Tongue (tissue), 1 donor: ENCODE measurements at regions not wholly inside any gene's neighbourhood (a gene's known extent, or its start where the extent isn't known, plus 50 kb on each side); places are given as distances from the start of the nearest gene placed in this dataset.
A peak's percentile ranks its signal among the peaks of the same experiment; 100 is the strongest.
"Not testable (repeated sequence)": the region's sequence is repeated elsewhere in the genome, so short reads cannot be mapped to it uniquely, and the experiment has no call there.

Source experiments
- DNase-seq: peaks from one replicate; pipeline ENCODE4 v3.0.0-alpha.2; 2015

DNA sequence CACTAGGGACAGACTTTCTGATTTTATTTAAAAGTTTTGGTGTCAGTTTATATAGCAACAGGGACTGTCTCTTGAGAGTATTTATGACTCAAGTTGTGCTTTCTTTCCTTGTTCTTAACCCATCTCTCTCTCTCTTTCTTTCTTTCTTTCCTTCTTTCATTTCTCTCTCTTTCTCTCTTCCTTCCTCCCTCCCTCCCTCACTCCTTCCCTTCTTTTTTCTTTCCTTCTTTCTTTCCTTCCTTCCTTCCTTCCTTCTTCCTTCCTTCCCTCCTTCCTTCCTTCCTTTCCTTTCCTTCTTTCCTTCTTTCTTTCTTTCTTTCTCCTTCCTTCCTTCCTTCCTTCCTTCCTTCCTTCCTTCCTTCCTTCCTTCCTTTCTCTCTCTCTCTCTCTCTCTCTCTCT, 77.8 kb upstream of the PODXL start:
- not testable (repeated sequence) for DNase-seq

DNA sequence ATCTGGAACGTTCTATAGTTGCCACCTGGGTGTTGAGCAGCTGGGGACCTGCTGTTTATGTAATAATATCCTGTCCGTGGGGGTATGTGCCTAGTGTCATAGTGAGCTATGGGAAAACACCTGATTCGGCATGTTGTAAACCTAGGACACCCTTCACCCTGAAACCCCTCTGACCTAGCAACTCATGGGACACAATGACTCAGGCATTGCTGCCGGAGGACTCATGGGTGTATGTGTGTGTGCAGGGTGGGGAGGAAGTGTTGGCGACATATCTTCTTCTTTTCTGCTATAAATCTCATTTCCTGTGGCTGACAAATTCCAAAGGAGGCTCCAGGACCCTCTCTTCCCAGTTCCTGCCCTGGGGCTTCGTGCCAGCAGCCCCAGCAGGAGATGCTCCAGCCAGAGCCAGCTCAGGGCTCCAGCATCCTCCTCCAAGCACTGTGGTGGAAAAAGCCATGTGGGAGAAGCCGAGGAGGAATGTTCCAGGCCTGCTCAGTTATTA, 77.0 kb upstream of the PODXL start:
- DNase-seq, result no peak

DNA sequence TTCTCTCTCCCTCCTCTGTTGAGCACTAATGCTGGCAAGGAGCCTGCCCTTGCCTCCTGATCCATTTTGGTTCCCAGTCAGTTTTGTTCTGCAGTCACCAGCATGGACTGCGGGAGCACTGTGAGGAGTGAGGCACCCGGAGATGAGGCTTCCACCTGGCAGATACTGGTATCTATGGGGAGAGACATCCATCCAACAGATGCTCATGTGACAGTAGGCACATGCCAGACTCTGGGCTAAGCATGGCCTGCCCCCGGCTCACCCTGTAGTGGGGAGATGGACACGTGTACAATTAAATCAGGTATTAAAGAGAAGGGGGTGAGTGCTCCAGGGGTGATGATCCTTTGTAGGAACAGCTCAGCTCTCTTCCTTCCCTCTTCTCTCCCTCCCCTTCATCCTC, 74.0 kb upstream of the PODXL start:
- DNase-seq, result no peak

DNA sequence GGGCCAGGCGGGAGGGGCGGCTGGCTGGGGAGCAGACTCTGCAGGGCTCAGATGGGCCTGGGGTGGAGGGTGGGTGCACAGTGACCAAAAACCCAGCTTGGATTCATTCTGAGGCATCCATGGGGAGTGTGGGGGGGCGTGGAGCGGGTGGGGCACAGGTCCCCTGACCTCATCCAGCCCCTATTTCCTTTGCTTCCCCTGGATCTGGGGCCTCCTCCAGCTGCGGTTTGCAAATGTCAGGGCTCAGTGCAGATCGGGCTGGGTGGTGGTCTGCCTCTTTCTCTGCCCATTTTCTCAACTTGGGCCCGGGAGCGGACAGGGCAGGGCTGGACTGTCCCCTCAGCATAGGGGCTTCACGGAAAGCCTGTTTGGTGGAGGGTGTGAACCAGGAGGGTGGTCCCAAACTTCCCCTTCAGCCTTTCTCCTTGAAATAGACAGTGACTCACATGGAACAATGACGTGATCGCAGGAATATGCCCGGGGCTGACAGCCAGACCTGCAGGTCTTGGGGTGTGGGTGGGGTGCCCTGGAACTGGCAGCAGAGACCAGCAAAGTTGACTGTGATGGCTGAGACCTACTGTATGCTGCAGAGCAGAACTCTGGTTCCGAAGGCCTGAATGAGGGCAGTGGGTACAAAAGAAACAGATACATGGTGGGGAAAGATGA, 72.9 kb upstream of the PODXL start:
- DNase-seq, result no peak

DNA sequence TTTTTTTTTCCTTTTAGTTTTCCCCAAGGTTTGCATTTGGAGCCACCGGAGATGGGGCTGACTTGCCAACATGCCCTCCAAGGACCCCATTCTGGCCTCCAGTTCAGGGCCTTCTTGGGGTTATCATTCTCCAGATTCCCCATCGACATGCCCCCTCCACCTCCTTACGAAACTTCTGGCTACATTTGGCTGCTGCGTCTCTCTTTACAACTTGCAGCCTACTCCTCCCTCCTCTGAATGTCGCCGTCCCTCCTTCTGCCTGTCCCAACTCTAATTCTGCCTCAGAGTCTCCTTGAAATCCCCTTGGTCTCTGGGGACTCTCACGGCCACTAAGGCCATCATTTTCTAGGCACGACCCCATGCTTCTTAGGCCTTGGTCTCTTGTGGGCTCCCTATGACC, 72.2 kb upstream of the PODXL start:
- DNase-seq, result no peak

GRCh38 chr7:131627735-131628190, 71.3 kb upstream of the PODXL start:
- DNase-seq, result no peak

GRCh38 chr7:131626643-131627042, 70.2 kb upstream of the PODXL start:
- DNase-seq, result no peak

GRCh38 chr7:131625817-131626372, 69.5 kb upstream of the PODXL start:
- DNase-seq, result no peak

- not testable (repeated sequence) for DNase-seq
Observed at GRCh38 chr7:131625345-131625744, 68.9 kb upstream of the PODXL start.

GRCh38 chr7:131624536-131624935, 68.1 kb upstream of the PODXL start:
- no peak for DNase-seq

GRCh38 chr7:131623154-131623553, 66.7 kb upstream of the PODXL start:
- no peak for DNase-seq

DNA sequence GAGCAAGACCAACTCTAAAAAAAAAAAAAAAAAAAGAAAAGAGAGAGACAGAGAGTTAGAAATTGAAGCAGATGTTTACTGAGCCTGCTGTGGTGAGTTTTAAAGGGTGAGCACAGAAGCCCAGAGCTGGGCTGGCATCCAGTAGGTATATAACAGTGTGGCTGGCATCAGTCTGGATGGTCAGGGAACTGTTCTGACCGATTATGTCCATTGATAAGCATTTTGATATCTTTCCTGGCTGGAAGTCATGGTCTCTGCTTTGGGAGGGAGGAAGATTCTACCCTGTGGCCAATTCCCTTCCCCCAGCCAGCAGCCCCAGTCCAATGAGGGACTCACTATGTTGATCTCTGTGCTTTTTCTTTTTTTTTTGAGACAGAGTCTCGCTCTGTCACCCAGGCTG, 65.2 kb upstream of the PODXL start:
- no peak for DNase-seq

- DNase-seq, result no peak
Observed at GRCh38 chr7:131620673-131621609, 64.5 kb upstream of the PODXL start.

- DNase-seq, result no peak
Observed at GRCh38 chr7:131619336-131620305, 63.2 kb upstream of the PODXL start.

GRCh38 chr7:131618391-131618790, 62.0 kb upstream of the PODXL start:
- no peak for DNase-seq

- DNase-seq, result no peak
Observed at GRCh38 chr7:131616487-131617200, 60.2 kb upstream of the PODXL start.

DNA sequence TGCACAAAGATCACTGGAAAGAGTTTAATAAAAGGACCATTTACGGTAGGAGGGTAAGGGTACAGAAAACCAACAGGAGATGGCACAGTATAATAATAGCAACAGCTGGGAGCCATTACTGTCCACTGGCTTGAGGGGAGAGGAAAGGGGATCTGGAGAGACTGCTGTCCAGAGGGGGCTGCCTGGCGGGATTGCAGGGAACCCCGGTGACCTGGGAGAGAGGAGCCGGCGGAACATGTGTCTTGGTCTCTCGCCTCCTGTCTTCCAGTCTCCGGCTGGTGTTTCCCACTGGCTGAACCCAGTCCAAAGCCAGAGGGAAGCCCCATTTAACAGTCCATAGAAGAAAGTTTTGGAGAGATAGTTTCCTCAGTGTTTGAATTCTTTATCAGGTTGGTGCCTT, 57.5 kb upstream of the PODXL start:
- DNase-seq, result no peak

GRCh38 chr7:131610007-131610406, 53.6 kb upstream of the PODXL start:
- no peak for DNase-seq

DNA sequence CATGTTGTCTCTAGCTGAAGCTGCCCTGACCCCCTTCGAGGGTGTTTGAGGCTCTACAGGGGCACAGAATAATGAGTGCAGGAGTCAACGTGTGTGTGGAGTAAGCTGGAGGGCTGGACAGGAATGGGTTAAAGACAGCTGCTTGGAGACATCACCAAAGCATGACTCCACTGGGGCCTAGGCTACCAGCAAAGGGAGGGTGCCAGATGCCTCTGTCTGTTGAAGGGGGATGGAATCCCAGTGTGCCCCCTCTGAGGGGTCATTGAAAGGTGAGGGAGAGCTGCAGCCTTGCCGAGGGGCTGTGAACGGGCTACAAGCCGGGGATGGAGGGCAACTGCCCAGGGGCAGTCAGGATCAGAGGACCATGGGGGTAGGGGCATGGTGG, 51.7 kb upstream of the PODXL start:
- DNase-seq, result peak; percentile 88

DNA sequence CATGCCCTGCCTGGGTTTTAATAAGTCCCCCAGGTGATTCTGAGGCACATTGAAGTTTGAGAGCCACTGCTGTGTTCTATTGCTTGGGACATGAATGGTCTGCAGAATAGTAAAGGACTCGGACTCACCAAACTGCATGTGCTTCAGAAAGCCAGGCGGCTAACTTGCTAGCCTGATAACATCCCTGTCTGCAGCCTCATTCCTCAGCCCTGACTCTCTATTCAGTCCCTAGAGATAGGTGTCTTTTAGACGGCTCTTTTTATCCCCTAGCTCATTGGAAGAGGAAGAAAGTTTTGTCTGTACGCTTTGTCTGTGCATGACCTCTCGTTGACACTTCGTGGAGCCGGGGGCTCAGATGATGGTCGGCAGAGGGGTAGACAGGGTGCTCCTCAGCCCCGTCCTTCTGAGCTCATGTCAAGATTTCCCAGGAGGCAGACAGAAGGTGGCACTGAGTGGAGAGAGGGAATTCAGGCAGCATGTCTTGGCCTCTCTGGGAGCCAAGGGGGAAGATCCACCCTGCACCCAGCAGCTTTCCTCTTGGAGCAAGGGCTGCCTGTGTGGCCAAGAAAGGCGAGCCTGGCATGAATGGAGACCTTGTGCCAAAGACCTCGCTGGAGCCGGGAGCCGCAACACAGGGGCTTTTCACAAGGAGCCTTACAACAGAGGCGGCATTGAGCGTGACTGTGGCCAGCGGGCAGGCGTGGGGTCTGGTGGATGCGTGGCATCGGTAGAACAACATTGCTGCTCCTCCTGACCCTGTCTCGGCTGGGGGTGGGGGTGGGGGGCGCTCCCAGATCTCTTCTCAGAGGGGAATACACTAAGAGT, 51.1 kb upstream of the PODXL start:
- DNase-seq, result peak; percentile 68
